Keratinocyte (primary cell): ENCODE measurements at regions not wholly inside any gene's neighbourhood (a gene's known extent, or its start where the extent isn't known, plus 50 kb on each side); places are given as distances from the start of the nearest gene placed in this dataset.

ENCODE experiments used
- DNase-seq: peaks from one replicate; pipeline ENCODE4 v3.0.0-alpha.2; 2011; ENCODE audit warnings: low read depth, missing footprints, low spot score
- FAIRE-seq: peaks from 2 replicates; lab custom pipeline; 2011; peaks lifted over from hg19 to GRCh38; lab: Jason Lieb, UNC
- H2AFZ ChIP-seq: 2 replicates; pipeline ENCODE4 v1.6.0; 2012; ENCODE audit warnings: low read length, control low read depth, inconsistent platforms; ENCODE audit not compliant: control insufficient read depth
- H3K27ac ChIP-seq: 2 replicates; pipeline ENCODE4 v1.5.1; 2011; ENCODE audit warnings: low read length; ENCODE audit not compliant: control insufficient read depth, insufficient read depth
- H3K27me3 ChIP-seq: 3 replicates; pipeline ENCODE4 v1.6.0; 2011; ENCODE audit warnings: low read length; ENCODE audit not compliant: control insufficient read depth, insufficient read depth; ENCODE audit errors: extremely low read depth
- H3K36me3 ChIP-seq, 2 experiments: 2 replicates in 1 of 2; 3 replicates in 1 of 2; pipeline ENCODE4 v1.5.1; 2011; ENCODE audit warnings: low read length in 2 of 2, mild to moderate bottlenecking in 1 of 2; ENCODE audit not compliant: control insufficient read depth in 2 of 2, insufficient read depth in 2 of 2; ENCODE audit errors: extremely low read depth in 1 of 2
- H3K4me1 ChIP-seq: 3 replicates; pipeline ENCODE4 v1.5.1; 2011; ENCODE audit warnings: low read length; ENCODE audit not compliant: control insufficient read depth, insufficient read depth; ENCODE audit errors: extremely low read depth
- H3K4me2 ChIP-seq: 3 replicates; pipeline ENCODE4 v1.6.0; 2011; ENCODE audit warnings: low read depth, low read length; ENCODE audit not compliant: control insufficient read depth, insufficient read depth; ENCODE audit errors: extremely low read depth
- H3K4me3 ChIP-seq, 3 experiments: fragments of 200-600 bp in 1 of 3; sonication (generic) in 1 of 3; 2 replicates in 2 of 3; 3 replicates in 1 of 3; pipeline ENCODE4 v1.5.1; 2011 to 2016; ENCODE audit warnings: low read length in 3 of 3, mild to moderate bottlenecking in 3 of 3, control low read depth in 2 of 3, inconsistent platforms in 1 of 3, low read depth in 1 of 3, mixed read lengths in 1 of 3, mixed run types in 1 of 3, moderate library complexity in 1 of 3; ENCODE audit not compliant: control insufficient read depth in 2 of 3, insufficient read depth in 2 of 3; ENCODE audit errors: extremely low read depth in 1 of 3
- H3K79me2 ChIP-seq: 2 replicates; pipeline ENCODE4 v1.6.0; 2012; ENCODE audit warnings: low read length; ENCODE audit not compliant: control insufficient read depth, insufficient read depth
- H3K9ac ChIP-seq: 3 replicates; pipeline ENCODE4 v1.6.0; 2011; ENCODE audit warnings: low read length; ENCODE audit not compliant: control insufficient read depth, insufficient read depth; ENCODE audit errors: extremely low read depth
- H3K9me1 ChIP-seq: 3 replicates; pipeline ENCODE4 v1.6.0; 2011; ENCODE audit warnings: low read length; ENCODE audit not compliant: control insufficient read depth, insufficient read depth; ENCODE audit errors: extremely low read depth
- H3K9me3 ChIP-seq: 2 replicates; pipeline ENCODE4 v1.5.1; 2012; ENCODE audit warnings: low read depth, low read length; ENCODE audit not compliant: control insufficient read depth
- H4K20me1 ChIP-seq: 3 replicates; pipeline ENCODE4 v1.6.0; 2011; ENCODE audit warnings: low read length; ENCODE audit not compliant: control insufficient read depth, insufficient read depth; ENCODE audit errors: extremely low read depth
- EZH2 ChIP-seq: IDR thresholded peaks from one replicate; pipeline ENCODE4 v1.6.1; 2012; ENCODE audit warnings: inconsistent platforms, mild to moderate bottlenecking, low read length, moderate library complexity
- dilution Hi-C: fragments of 300-500 bp; cut with MboI; formaldehyde crosslinking; loops from one replicate; pipeline ENCODE4 v1.7.0; 2020; ENCODE audit warnings: low sequenced_read_pairs; ENCODE audit not compliant: extremely low pct_ligation_motif_present
- TF ChIP-seq, protein P1 (sequence below), 3 experiments: IDR thresholded peaks in 1 of 3; conservative IDR thresholded peaks in 1 of 3; optimal IDR thresholded peaks in 1 of 3; 2 replicates in 2 of 3; 3 replicates in 1 of 3; pipeline versions ENCODE3 to v1.5.1; 2011; ENCODE audit warnings: low read length in 3 of 3, mild to moderate bottlenecking in 3 of 3, moderate library complexity in 2 of 3, control low read depth in 1 of 3, inconsistent platforms in 1 of 3; ENCODE audit not compliant: insufficient read depth in 2 of 3; ENCODE audit errors: extremely low read depth in 1 of 3

DNA sequence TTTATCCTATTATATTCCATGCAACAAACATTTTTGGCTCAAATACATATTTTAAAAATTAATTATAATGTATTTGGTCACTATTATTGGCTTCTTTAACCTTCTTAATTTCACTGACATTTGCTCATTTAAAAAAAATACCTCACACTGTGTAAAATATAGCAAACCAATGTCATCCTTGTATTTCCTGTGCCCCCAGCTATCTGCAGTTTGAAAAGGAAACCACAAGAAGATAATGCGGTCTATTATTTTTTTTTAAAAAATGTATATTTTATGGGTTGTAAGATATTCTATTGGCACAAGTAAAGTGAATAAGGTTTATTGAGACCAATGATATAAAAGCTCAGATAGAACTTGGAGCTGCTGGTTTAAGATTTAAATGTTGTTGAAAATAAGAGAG is 904.2 kb downstream of the SI start:
- H3K36me3 ChIP-seq: no peaks in the 10 kb centered on the region
- H2AFZ ChIP-seq: no peak overlapping the region
- H3K4me1 ChIP-seq: no peaks in the 10 kb centered on the region
- no peak overlapping the region for H3K4me2 ChIP-seq
- FAIRE-seq (no peak), DNase-seq (no peak)
- H3K79me2 ChIP-seq: no peaks in the 10 kb centered on the region
- no peaks in the 10 kb centered on the region for H3K9me1 ChIP-seq
- dilution Hi-C loops: no loop called here
- H3K4me3 ChIP-seq: no peak overlapping the region
- H3K9ac ChIP-seq: no peak overlapping the region
- H3K27me3 ChIP-seq: no peaks in the 10 kb centered on the region
- H4K20me1 ChIP-seq: no peaks in the 10 kb centered on the region
- TF ChIP-seq, protein P1, sequence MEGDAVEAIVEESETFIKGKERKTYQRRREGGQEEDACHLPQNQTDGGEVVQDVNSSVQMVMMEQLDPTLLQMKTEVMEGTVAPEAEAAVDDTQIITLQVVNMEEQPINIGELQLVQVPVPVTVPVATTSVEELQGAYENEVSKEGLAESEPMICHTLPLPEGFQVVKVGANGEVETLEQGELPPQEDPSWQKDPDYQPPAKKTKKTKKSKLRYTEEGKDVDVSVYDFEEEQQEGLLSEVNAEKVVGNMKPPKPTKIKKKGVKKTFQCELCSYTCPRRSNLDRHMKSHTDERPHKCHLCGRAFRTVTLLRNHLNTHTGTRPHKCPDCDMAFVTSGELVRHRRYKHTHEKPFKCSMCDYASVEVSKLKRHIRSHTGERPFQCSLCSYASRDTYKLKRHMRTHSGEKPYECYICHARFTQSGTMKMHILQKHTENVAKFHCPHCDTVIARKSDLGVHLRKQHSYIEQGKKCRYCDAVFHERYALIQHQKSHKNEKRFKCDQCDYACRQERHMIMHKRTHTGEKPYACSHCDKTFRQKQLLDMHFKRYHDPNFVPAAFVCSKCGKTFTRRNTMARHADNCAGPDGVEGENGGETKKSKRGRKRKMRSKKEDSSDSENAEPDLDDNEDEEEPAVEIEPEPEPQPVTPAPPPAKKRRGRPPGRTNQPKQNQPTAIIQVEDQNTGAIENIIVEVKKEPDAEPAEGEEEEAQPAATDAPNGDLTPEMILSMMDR (optimal IDR thresholded peaks at IDR 0.05 in 1 of 3, IDR thresholded peaks at IDR 0.05 in 1 of 3, conservative IDR thresholded peaks at IDR 0.05 in 1 of 3; ENCODE audit: extremely low read depth in 1 of 3, insufficient read depth in 2 of 3, low read length in 3 of 3): no peak
- TF ChIP-seq EZH2: no peak
- no peaks in the 10 kb centered on the region for H3K9me3 ChIP-seq
- no peak overlapping the region for H3K27ac ChIP-seq

DNA sequence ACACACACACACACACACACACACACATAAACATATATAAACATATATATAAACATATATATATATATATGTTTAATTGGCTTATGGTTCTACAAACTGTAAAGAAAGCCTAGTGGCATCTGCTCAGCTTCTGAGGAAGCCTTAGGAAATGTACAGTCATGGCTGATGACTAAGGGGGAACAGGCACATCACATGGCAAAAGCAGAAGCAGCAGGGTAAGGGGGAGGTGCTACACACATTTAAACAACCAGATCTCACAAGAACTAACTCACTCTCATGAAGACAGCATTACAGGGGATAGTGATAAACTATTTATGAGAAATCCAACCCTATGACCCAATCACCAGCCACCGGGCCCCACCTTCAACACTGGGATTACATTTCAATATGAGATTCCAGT is 922.9 kb downstream of the SI start:
- dilution Hi-C loops: no loop called here
- Histone ChIP-seq H3K9me3 (no peaks in the 10 kb centered on the region), H3K36me3 (no peaks in the 10 kb centered on the region), H2AFZ (no peak overlapping the region), H3K27me3 (no peaks in the 10 kb centered on the region), H3K4me1 (no peaks in the 10 kb centered on the region), H3K9ac (no peak overlapping the region), H3K27ac (no peak overlapping the region), H3K4me2 (no peak overlapping the region), H3K4me3 (no peak overlapping the region), H4K20me1 (no peaks in the 10 kb centered on the region), H3K79me2 (no peaks in the 10 kb centered on the region), H3K9me1 (no peaks in the 10 kb centered on the region)
- no peak for FAIRE-seq
- TF ChIP-seq, protein P1 (optimal IDR thresholded peaks at IDR 0.05 in 1 of 3, IDR thresholded peaks at IDR 0.05 in 1 of 3, conservative IDR thresholded peaks at IDR 0.05 in 1 of 3; ENCODE audit: extremely low read depth in 1 of 3, insufficient read depth in 2 of 3, low read length in 3 of 3): no peak
- no peak for TF ChIP-seq EZH2
- DNase-seq: no peak
